Upper lobe of left lung (tissue), 6 donors: ENCODE measurements at regions not wholly inside any gene's neighbourhood (a gene's known extent, or its start where the extent isn't known, plus 50 kb on each side); places are given as distances from the start of the nearest gene placed in this dataset.

Experiments
- ATAC-seq, 2 donors: fragments of 200-7000 bp; cut with Tn5 transposase; one replicate each; pipeline ENCODE4 v1.9.1; 2022; ENCODE audit warnings: mild to moderate bottlenecking in 2 of 2, moderate library complexity in 2 of 2; ENCODE audit not compliant: low FRiP score in 2 of 2
- DNase-seq, 2 donors: peaks; one replicate each; pipeline ENCODE4 v3.0.0-alpha.2; 2019 to 2020
- H3K27ac ChIP-seq, 4 donors: fragments of 200-600 bp; sonication (generic); one replicate each; pipeline ENCODE4 v1.5.1; 2016 to 2019
- H3K27me3 ChIP-seq, 4 donors: fragments of 200-600 bp; sonication (generic); one replicate each; pipeline ENCODE4 v1.5.1; 2017 to 2019
- H3K36me3 ChIP-seq, 4 donors: fragments of 200-600 bp; sonication (generic); one replicate each; pipeline ENCODE4 v1.5.1; 2016 to 2019
- H3K4me1 ChIP-seq, 4 donors: fragments of 200-600 bp; sonication (generic); one replicate each; pipeline ENCODE4 v1.5.1; 2018 to 2019
- H3K4me3 ChIP-seq, 4 donors: fragments of 200-600 bp; sonication (generic); one replicate each; pipeline ENCODE4 v1.5.1; 2017 to 2019; ENCODE audit warnings: mild to moderate bottlenecking in 2 of 4, moderate library complexity in 1 of 4
- H3K9me3 ChIP-seq, 4 donors: fragments of 200-600 bp; sonication (generic); one replicate each; pipeline ENCODE4 v1.5.1; 2018 to 2019
- CTCF ChIP-seq, 6 experiments: fragments of 450-650 bp in 4 of 6; fragments of 200-600 bp in 2 of 6; sonication (generic) in 2 of 6; IDR thresholded peaks; one replicate each; pipeline ENCODE4 v1.5.1; 2016 to 2019; ENCODE audit warnings: antibody characterized with exemption in 6 of 6
- EP300 ChIP-seq, 4 donors: sonication (generic); formaldehyde crosslinking; IDR thresholded peaks; one replicate each; pipeline ENCODE4 v1.5.1; 2017; ENCODE audit warnings: antibody characterized with exemption in 4 of 4, control low read depth in 2 of 4
- POLR2A ChIP-seq, 4 donors: fragments of 450-650 bp; IDR thresholded peaks; one replicate each; pipeline ENCODE4 v1.5.1; 2016 to 2017; ENCODE audit warnings: antibody characterized with exemption in 4 of 4, mild to moderate bottlenecking in 2 of 4
- POLR2AphosphoS5 ChIP-seq, 2 donors: sonication (generic); formaldehyde crosslinking; IDR thresholded peaks; one replicate each; pipeline ENCODE4 v1.5.1; 2017; ENCODE audit warnings: antibody characterized with exemption in 2 of 2
- WGBS, 2 donors: methylation state at CpG; one replicate each; pipeline ENCODE4 v1.1.5; 2017 to 2018; 5-methylcytosine and 5-hydroxymethylcytosine counted together
- donor health status: DM: no; HTN: no; CAD: no; lungs with moderate emphysema.
- donor health status: DM: no; HTN: yes; CAD: no; lungs with severe emphysema.

GRCh38 chr9:73059247-73059646, 92.4 kb upstream of the ANXA1 start:
- Histone ChIP-seq H3K4me3 (no peak overlapping the region), H3K36me3 (no peaks in the 10 kb centered on the region), H3K9me3 (no peaks in the 10 kb centered on the region), H3K27me3 (no peaks in the 10 kb centered on the region), H3K4me1 (no peaks in the 10 kb centered on the region), H3K27ac (no peak overlapping the region)
- TF ChIP-seq EP300 (IDR thresholded peaks at IDR 0.05) = no peak
- no peak for TF ChIP-seq POLR2A (IDR thresholded peaks at IDR 0.05)
- TF ChIP-seq CTCF (IDR thresholded peaks at IDR 0.05) = no peak
- no peak for TF ChIP-seq POLR2AphosphoS5 (IDR thresholded peaks at IDR 0.05)
- no peak for DNase-seq
- WGBS, 2 donors = 77% methylated on average over 2 of the region's 2 CpGs
- no peak for ATAC-seq

- Histone ChIP-seq H3K36me3 (no peaks in the 10 kb centered on the region), H3K27me3 (no peaks in the 10 kb centered on the region), H3K4me3 (no peak overlapping the region), H3K9me3 (no peaks in the 10 kb centered on the region), H3K4me1 (no peaks in the 10 kb centered on the region), H3K27ac (no peak overlapping the region)
- ATAC-seq (no peak), DNase-seq (no peak)
- 79 to 86% methylated on average over 5 of the region's 5 CpGs for WGBS, 2 donors
- TF ChIP-seq POLR2AphosphoS5 (IDR thresholded peaks at IDR 0.05) (no peak), CTCF (IDR thresholded peaks at IDR 0.05) (no peak), POLR2A (IDR thresholded peaks at IDR 0.05) (no peak), EP300 (IDR thresholded peaks at IDR 0.05) (no peak)
These were observed 95.4 kb upstream of the ANXA1 start for GRCh38 chr9:73056245-73056644.

- no peaks in the 10 kb centered on the region for H3K27me3 ChIP-seq
- TF ChIP-seq CTCF (IDR thresholded peaks at IDR 0.05) (no peak), POLR2AphosphoS5 (IDR thresholded peaks at IDR 0.05) (no peak), EP300 (IDR thresholded peaks at IDR 0.05) (no peak), POLR2A (IDR thresholded peaks at IDR 0.05) (no peak)
- ATAC-seq = no peak
These were observed 97.6 kb upstream of the ANXA1 start for GRCh38 chr9:73054091-73054490.

GRCh38 chr9:73053543-73053942, 98.1 kb upstream of the ANXA1 start:
- no peak overlapping the region for H3K4me3 ChIP-seq
- H3K27me3 ChIP-seq = no peaks in the 10 kb centered on the region
- H3K9me3 ChIP-seq = no peaks in the 10 kb centered on the region
- no peaks in the 10 kb centered on the region for H3K36me3 ChIP-seq
- peaks cover 0 to 3% (median 0%) of the 10 kb centered on the region in 4 donors for H3K4me1 ChIP-seq
- H3K27ac ChIP-seq = no peak overlapping the region
- TF ChIP-seq EP300 (IDR thresholded peaks at IDR 0.05) (no peak), POLR2AphosphoS5 (IDR thresholded peaks at IDR 0.05) (no peak)
- 74 to 85% methylated on average over 1 of the region's 1 CpG for WGBS, 2 donors
- DNase-seq = no peak
- no peak for ATAC-seq

More at GRCh38 chr9:73054091-73054490, 97.6 kb upstream of the ANXA1 start:
- no peaks in the 10 kb centered on the region for H3K36me3 ChIP-seq
- H3K9me3 ChIP-seq = no peaks in the 10 kb centered on the region
- H3K27ac ChIP-seq = no peak overlapping the region
- no peak overlapping the region for H3K4me3 ChIP-seq
- DNase-seq = no peak
- peaks cover 0 to 3% (median 0%) of the 10 kb centered on the region in 4 donors for H3K4me1 ChIP-seq

GRCh38 chr9:73050887-73051550, 98.2 kb upstream of the ALDH1A1 start:
- Histone ChIP-seq H3K4me1 (peaks cover 0 to 3% (median 0%) of the 10 kb centered on the region in 4 donors), H3K9me3 (no peaks in the 10 kb centered on the region), H3K27me3 (no peaks in the 10 kb centered on the region), H3K4me3 (no peak overlapping the region), H3K27ac (no peak overlapping the region), H3K36me3 (no peaks in the 10 kb centered on the region)
- ATAC-seq (no peak), DNase-seq (no peak)
- TF ChIP-seq POLR2AphosphoS5 (IDR thresholded peaks at IDR 0.05) (no peak), CTCF (IDR thresholded peaks at IDR 0.05) (no peak), EP300 (IDR thresholded peaks at IDR 0.05) (no peak), POLR2A (IDR thresholded peaks at IDR 0.05) (no peak)
- 68 to 70% methylated on average over 7 of the region's 7 CpGs for WGBS, 2 donors
